B cell (primary cell): ENCODE measurements at regions not wholly inside any gene's neighbourhood (a gene's known extent, or its start where the extent isn't known, plus 50 kb on each side); places are given as distances from the start of the nearest gene placed in this dataset.

Experiments used
- ATAC-seq: fragments of 200-7000 bp; cut with Tn5 transposase; one replicate; pipeline ENCODE4 v1.10.0; 2021; ENCODE audit warnings: low read depth, mild to moderate bottlenecking, moderate number of reproducible peaks, moderate library complexity
- CTCF ChIA-PET: fragments of 350-600 bp; sonication (Branson Sonifier 250); formaldehyde crosslinking; loops from one replicate; lab custom pipeline; 2021; ENCODE audit warnings: antibody characterized with exemption, inconsistent platforms; lab: Charles Lee
- POLR2A ChIA-PET: fragments of 350-600 bp; sonication (Branson Sonifier 250); formaldehyde crosslinking; loops from one replicate; lab custom pipeline; 2021; ENCODE audit warnings: antibody characterized with exemption; lab: Charles Lee
- DNase-seq: peaks from one replicate; pipeline ENCODE4 v3.0.0; 2013
- H2AFZ ChIP-seq: 2 replicates; pipeline ENCODE4 v1.6.1; 2012; ENCODE audit warnings: mild to moderate bottlenecking, low read depth, low read length; ENCODE audit not compliant: insufficient read depth, poor library complexity, severe bottlenecking
- H3K27ac ChIP-seq, 2 donors: 1 replicate in 1 of 2; 2 replicates in 1 of 2; pipeline ENCODE4 v1.5.1; 2012 to 2013; ENCODE audit warnings: low read length in 2 of 2, mild to moderate bottlenecking in 2 of 2, moderate library complexity in 1 of 2
- H3K27me3 ChIP-seq, 4 experiments: fragments of 200-600 bp in 1 of 4; sonication (generic) in 1 of 4; replicated peaks in 1 of 4; 1 replicate in 2 of 4; 2 replicates in 2 of 4; pipeline versions ENCODE4 v1.6.1 to v1.7.0; 2013 to 2016; ENCODE audit warnings: low read length in 3 of 4, mild to moderate bottlenecking in 2 of 4, mixed read lengths in 1 of 4, moderate library complexity in 1 of 4; ENCODE audit not compliant: insufficient read depth in 4 of 4, control insufficient read depth in 3 of 4; ENCODE audit errors: control extremely low read depth in 1 of 4
- H3K36me3 ChIP-seq, 2 experiments: replicated peaks in 1 of 2; 1 replicate in 1 of 2; 2 replicates in 1 of 2; pipeline versions ENCODE4 v1.6.1 to v1.7.1; 2013; ENCODE audit warnings: low read length in 1 of 2; ENCODE audit not compliant: insufficient read depth in 2 of 2, control insufficient read depth in 1 of 2; ENCODE audit errors: control extremely low read depth in 1 of 2, extremely low read depth in 1 of 2
- H3K4me1 ChIP-seq, 2 donors: fragments of 200-600 bp in 1 of 2; sonication (generic) in 1 of 2; 1 replicate in 1 of 2; 2 replicates in 1 of 2; pipeline versions ENCODE4 v1.5.1 to v1.6.1; 2013 to 2017; ENCODE audit warnings: low read length in 2 of 2; ENCODE audit not compliant: control insufficient read depth in 2 of 2, insufficient read depth in 2 of 2
- H3K4me2 ChIP-seq: replicated peaks from 2 replicates; pipeline ENCODE3; 2012; ENCODE audit warnings: mild to moderate bottlenecking, low read depth, low read length; ENCODE audit not compliant: poor library complexity, severe bottlenecking
- H3K4me3 ChIP-seq, 5 experiments: fragments of 200-600 bp in 1 of 5; sonication (generic) in 1 of 5; 1 replicate in 3 of 5; 2 replicates in 2 of 5; pipeline versions ENCODE4 v1.5.1 to v1.7.0; 2011 to 2016; ENCODE audit warnings: low read length in 4 of 5, mild to moderate bottlenecking in 4 of 5, low read depth in 2 of 5, control low read depth in 1 of 5, moderate library complexity in 1 of 5; ENCODE audit not compliant: insufficient read depth in 1 of 5; ENCODE audit errors: control extremely low read depth in 1 of 5, extremely low read depth in 1 of 5
- H3K79me2 ChIP-seq: fragments of 200-600 bp; sonication (generic); one replicate; pipeline ENCODE4 v1.6.0; 2016; ENCODE audit warnings: low read length; ENCODE audit not compliant: control insufficient read depth, insufficient read depth
- H3K9ac ChIP-seq: fragments of 200-600 bp; sonication (generic); 2 replicates; pipeline ENCODE4 v1.6.1; 2017; ENCODE audit warnings: mild to moderate bottlenecking, low read length, moderate library complexity
- H3K9me3 ChIP-seq, 3 donors: one replicate each; pipeline versions ENCODE4 v1.6.1 to v1.7.1; 2013; ENCODE audit warnings: low read length in 2 of 3; ENCODE audit not compliant: control insufficient read depth in 2 of 3, insufficient read depth in 1 of 3; ENCODE audit errors: control extremely low read depth in 1 of 3
- H4K20me1 ChIP-seq: 2 replicates; pipeline ENCODE4 v1.6.0; 2012; ENCODE audit warnings: mild to moderate bottlenecking, low read length; ENCODE audit not compliant: insufficient read depth, control insufficient read depth, poor library complexity, severe bottlenecking
- H3K27ac Mint-ChIP-seq: one replicate; pipeline ENCODE4 v1.8.0; 2021; ENCODE audit warnings: mixed read lengths
- H3K27me3 Mint-ChIP-seq: one replicate; pipeline ENCODE4 v1.8.0; 2021; ENCODE audit warnings: mixed read lengths
- H3K4me1 Mint-ChIP-seq: one replicate; pipeline ENCODE4 v1.8.0; 2021; ENCODE audit warnings: mixed read lengths
- H3K4me3 Mint-ChIP-seq: one replicate; pipeline ENCODE4 v1.8.0; 2021; ENCODE audit warnings: mixed read lengths
- H3K9me3 Mint-ChIP-seq: one replicate; pipeline ENCODE4 v1.8.0; 2022; ENCODE audit warnings: mixed read lengths; ENCODE audit not compliant: insufficient read depth
- EZH2 ChIP-seq: IDR thresholded peaks from 2 replicates; pipeline ENCODE4 v1.6.1; 2012; ENCODE audit warnings: borderline replicate concordance, low read depth, mild to moderate bottlenecking, moderate library complexity, low read length; ENCODE audit not compliant: insufficient read depth, poor library complexity, severe bottlenecking
- WGBS: methylation state at CpG from one replicate; pipeline ENCODE4 v1.1.5; 2013; ENCODE audit warnings: missing lambda C conversion rate; ENCODE audit not compliant: insufficient coverage; 5-methylcytosine and 5-hydroxymethylcytosine counted together
- intact Hi-C: fragments of 100-400 bp; cut with micrococcal nuclease; formaldehyde crosslinking; loops from one replicate; pipeline ENCODE4 v1.10.0; 2022
- TF ChIP-seq, protein P1 (sequence below): fragments of 200-600 bp; IDR thresholded peaks from one replicate; pipeline ENCODE4 v1.8.0; 2022; ENCODE audit warnings: antibody characterized with exemption, mild to moderate bottlenecking

DNA sequence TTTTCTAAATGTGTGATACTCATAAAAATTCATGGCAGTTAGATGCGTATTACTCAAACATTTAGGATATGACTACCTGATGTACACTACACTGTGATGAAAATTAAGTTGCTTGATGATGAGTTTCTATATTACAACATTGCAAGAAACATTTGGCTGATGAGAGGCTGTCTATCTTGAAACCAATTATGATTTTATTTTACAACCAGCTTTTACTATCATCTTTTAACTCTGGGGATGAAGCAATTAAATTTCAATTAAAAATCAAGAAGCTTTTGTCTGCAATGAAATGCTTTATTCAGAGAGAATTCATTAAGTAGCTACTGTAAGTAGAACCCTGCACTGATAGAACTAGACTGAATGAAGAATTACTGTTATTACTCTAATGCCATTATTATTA is 500.4 kb downstream of the KCTD16 start:
- Histone ChIP-seq H3K9ac (no peak overlapping the region), H2AFZ (no peak overlapping the region), H3K79me2 (no peaks in the 10 kb centered on the region), H3K9me3 (no peaks in the 10 kb centered on the region), H3K27ac (no peak overlapping the region), H3K4me3 (no peak overlapping the region), H3K4me2 (no peak overlapping the region), H3K36me3 (no peaks in the 10 kb centered on the region), H3K4me1 (no peaks in the 10 kb centered on the region), H3K27me3 (no peaks in the 10 kb centered on the region), H4K20me1 (no peaks in the 10 kb centered on the region)
- H3K9me3 Mint-ChIP-seq: no peaks in the 10 kb centered on the region
- no CpG with 5 or more reads among the region's 1 CpG for WGBS
- no peaks in the 10 kb centered on the region for H3K27me3 Mint-ChIP-seq
- no peak for DNase-seq
- POLR2A ChIA-PET: no interaction called here
- H3K4me1 Mint-ChIP-seq: no peaks in the 10 kb centered on the region
- intact Hi-C loops: no loop called here
- no peak for ATAC-seq
- TF ChIP-seq EZH2: no peak
- TF ChIP-seq, protein P1, sequence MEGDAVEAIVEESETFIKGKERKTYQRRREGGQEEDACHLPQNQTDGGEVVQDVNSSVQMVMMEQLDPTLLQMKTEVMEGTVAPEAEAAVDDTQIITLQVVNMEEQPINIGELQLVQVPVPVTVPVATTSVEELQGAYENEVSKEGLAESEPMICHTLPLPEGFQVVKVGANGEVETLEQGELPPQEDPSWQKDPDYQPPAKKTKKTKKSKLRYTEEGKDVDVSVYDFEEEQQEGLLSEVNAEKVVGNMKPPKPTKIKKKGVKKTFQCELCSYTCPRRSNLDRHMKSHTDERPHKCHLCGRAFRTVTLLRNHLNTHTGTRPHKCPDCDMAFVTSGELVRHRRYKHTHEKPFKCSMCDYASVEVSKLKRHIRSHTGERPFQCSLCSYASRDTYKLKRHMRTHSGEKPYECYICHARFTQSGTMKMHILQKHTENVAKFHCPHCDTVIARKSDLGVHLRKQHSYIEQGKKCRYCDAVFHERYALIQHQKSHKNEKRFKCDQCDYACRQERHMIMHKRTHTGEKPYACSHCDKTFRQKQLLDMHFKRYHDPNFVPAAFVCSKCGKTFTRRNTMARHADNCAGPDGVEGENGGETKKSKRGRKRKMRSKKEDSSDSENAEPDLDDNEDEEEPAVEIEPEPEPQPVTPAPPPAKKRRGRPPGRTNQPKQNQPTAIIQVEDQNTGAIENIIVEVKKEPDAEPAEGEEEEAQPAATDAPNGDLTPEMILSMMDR: no peak
- H3K4me3 Mint-ChIP-seq: no peak overlapping the region
- CTCF ChIA-PET: no interaction called here
- H3K27ac Mint-ChIP-seq: no peak overlapping the region

DNA sequence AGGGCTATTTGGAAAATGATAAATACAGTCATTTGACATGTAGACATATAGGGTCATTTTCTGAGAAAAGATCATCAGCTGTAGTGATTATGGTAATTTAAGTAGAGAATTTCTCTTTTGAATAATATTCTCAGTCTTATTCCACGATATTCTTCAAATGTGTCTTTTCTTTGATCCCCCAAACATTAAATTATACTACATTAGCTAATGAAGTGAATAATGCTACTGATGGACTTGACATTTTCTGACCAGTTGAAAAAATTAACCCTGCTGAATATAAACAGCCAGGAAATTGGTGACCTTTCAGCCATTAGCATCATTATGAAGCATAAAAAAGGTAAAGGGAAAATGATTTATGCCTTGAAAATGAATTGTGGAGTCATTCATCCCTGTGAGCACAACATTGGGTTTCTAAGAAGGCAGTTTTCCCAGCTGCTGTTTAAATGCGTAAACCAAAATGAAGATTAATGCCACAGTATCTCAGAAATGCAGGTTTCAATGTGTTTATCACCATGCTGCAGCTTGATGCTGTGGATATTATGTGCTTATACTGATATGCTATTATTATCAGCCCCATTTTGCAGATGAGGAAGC is 489.1 kb downstream of the KCTD16 start:
- Histone ChIP-seq H3K27ac (no peak overlapping the region), H4K20me1 (no peaks in the 10 kb centered on the region), H3K4me2 (no peak overlapping the region), H3K4me3 (no peak overlapping the region), H3K9ac (no peak overlapping the region), H3K79me2 (no peaks in the 10 kb centered on the region), H3K36me3 (no peaks in the 10 kb centered on the region), H3K9me3 (no peaks in the 10 kb centered on the region), H3K27me3 (no peaks in the 10 kb centered on the region), H2AFZ (no peak overlapping the region), H3K4me1 (no peaks in the 10 kb centered on the region)
- ChIA-PET POLR2A (no interaction called here), CTCF (no interaction called here)
- H3K27ac Mint-ChIP-seq: no peak overlapping the region
- 70% methylated on average over 1 of the region's 2 CpGs for WGBS
- H3K9me3 Mint-ChIP-seq: no peaks in the 10 kb centered on the region
- intact Hi-C loops: no loop called here
- ATAC-seq (no peak), DNase-seq (no peak)
- H3K4me3 Mint-ChIP-seq: no peak overlapping the region
- no peaks in the 10 kb centered on the region for H3K4me1 Mint-ChIP-seq
- TF ChIP-seq EZH2: no peak
- TF ChIP-seq, protein P1: no peak
- H3K27me3 Mint-ChIP-seq: no peaks in the 10 kb centered on the region
